PC-3 (cell line): ENCODE measurements at regions not wholly inside any gene's neighbourhood (a gene's known extent, or its start where the extent isn't known, plus 50 kb on each side); places are given as distances from the start of the nearest gene placed in this dataset.

Source experiments
- ATAC-seq: fragments of 200-7000 bp; cut with Tn5 transposase; 2 replicates; pipeline ENCODE4 v1.9.1; 2020; ENCODE audit warnings: mild to moderate bottlenecking, moderate library complexity
- BruUV-seq: library from RNA; stranded (reverse); fragments of 400-500 nt; replicated peaks from 2 replicates; lab custom pipeline; 2021; lab: Mats Ljungman, UMichigan
- CTCF ChIA-PET: fragments of 300-600 bp; sonication (Branson Sonifier 250); formaldehyde crosslinking; loops from one replicate; lab custom pipeline; 2022; ENCODE audit warnings: antibody characterized with exemption; lab: Charles Lee
- POLR2A ChIA-PET: fragments of 300-600 bp; sonication (Branson Sonifier 250); formaldehyde crosslinking; loops from one replicate; lab custom pipeline; 2022; ENCODE audit warnings: antibody characterized with exemption; ENCODE audit not compliant: unreplicated experiment; lab: Charles Lee
- DNase-seq: peaks from one replicate; pipeline ENCODE4 v3.0.0-alpha.2; 2015
- H2AFZ ChIP-seq: fragments of 300-600 bp; sonication (generic); 2 replicates; pipeline ENCODE4 v1.6.0; 2016; ENCODE audit warnings: antibody characterized with exemption, low read length
- H3F3A ChIP-seq: fragments of 300-600 bp; sonication (generic); one replicate; pipeline ENCODE4 v1.6.0; 2017; ENCODE audit warnings: antibody characterized with exemption, low read length, control low read depth, mild to moderate bottlenecking; ENCODE audit not compliant: unreplicated experiment
- H3K27ac ChIP-seq: fragments of 300-600 bp; sonication (generic); 2 replicates; pipeline ENCODE4 v1.5.1; 2016; ENCODE audit warnings: mild to moderate bottlenecking, low read length
- H3K27me3 ChIP-seq: fragments of 300-600 bp; sonication (generic); 2 replicates; pipeline ENCODE4 v1.6.1; 2016; ENCODE audit warnings: low read length, mixed read lengths
- H3K36me3 ChIP-seq: fragments of 300-600 bp; sonication (generic); 2 replicates; pipeline ENCODE4 v1.6.1; 2016; ENCODE audit warnings: low read depth, mixed run types, low read length, mixed read lengths
- H3K4me1 ChIP-seq: fragments of 300-600 bp; sonication (generic); 2 replicates; pipeline ENCODE4 v1.5.1; 2016; ENCODE audit warnings: low read length; ENCODE audit not compliant: insufficient read depth
- H3K4me2 ChIP-seq: fragments of 300-600 bp; sonication (generic); 2 replicates; pipeline ENCODE4 v1.6.0; 2016; ENCODE audit warnings: low read length
- H3K4me3 ChIP-seq: fragments of 300-600 bp; sonication (generic); 2 replicates; pipeline ENCODE4 v1.5.1; 2016; ENCODE audit warnings: mild to moderate bottlenecking, low read length, mixed read lengths
- H3K79me2 ChIP-seq: fragments of 300-600 bp; sonication (generic); 2 replicates; pipeline ENCODE4 v1.6.1; 2017; ENCODE audit warnings: low read length, mixed read lengths
- H3K9ac ChIP-seq: fragments of 300-600 bp; sonication (generic); 2 replicates; pipeline ENCODE4 v1.6.0; 2016; ENCODE audit warnings: mild to moderate bottlenecking, low read length
- H3K9me2 ChIP-seq: fragments of 300-600 bp; sonication (generic); replicated peaks from 2 replicates; pipeline ENCODE4 v1.6.1; 2016; ENCODE audit warnings: mixed run types, low read length, mixed read lengths
- H3K9me3 ChIP-seq: fragments of 300-600 bp; sonication (generic); 2 replicates; pipeline ENCODE4 v1.6.1; 2016; ENCODE audit warnings: low read length, mixed read lengths
- H4K20me1 ChIP-seq: fragments of 300-600 bp; sonication (generic); 2 replicates; pipeline ENCODE4 v1.6.1; 2016; ENCODE audit warnings: low read length, mixed read lengths
- CTCF ChIP-seq: fragments of 300-600 bp; sonication (generic); conservative IDR thresholded peaks from 2 replicates; pipeline ENCODE4 v1.5.1; 2017; ENCODE audit warnings: antibody characterized with exemption, low read depth, mild to moderate bottlenecking, low read length
- EZH2 ChIP-seq: fragments of 300-600 bp; sonication (generic); IDR thresholded peaks from one replicate; pipeline ENCODE4 v1.6.1; 2017; ENCODE audit warnings: antibody characterized with exemption, mild to moderate bottlenecking, low read length; ENCODE audit not compliant: unreplicated experiment
- EZH2phosphoT487 ChIP-seq: fragments of 300-600 bp; sonication (generic); IDR thresholded peaks from 2 replicates; pipeline ENCODE4 v1.6.1; 2018; ENCODE audit warnings: mild to moderate bottlenecking, antibody characterized with exemption, low read length, borderline replicate concordance
- intact Hi-C: fragments of 100-400 bp; cut with micrococcal nuclease; formaldehyde crosslinking; loops from 2 replicates; pipeline ENCODE4 v1.9.0; 2023

- ATAC-seq = no peak
These were observed 140.8 kb upstream of the PZP start for GRCh38 chr12:9348906-9349518.

GRCh38 chr12:9347328-9348127 lies 139.3 kb upstream of the PZP start:
- Histone ChIP-seq H3K27ac (no peak overlapping the region), H3K9ac (no peak overlapping the region), H3K36me3 (no peaks in the 10 kb centered on the region), H3K79me2 (no peaks in the 10 kb centered on the region), H3F3A (no peaks in the 10 kb centered on the region), H4K20me1 (no peaks in the 10 kb centered on the region), H3K27me3 (0 out of 2 replicates have a peak, but pooled peaks cover 5% of the 10 kb centered on the region), H3K9me2 (no peaks in the 10 kb centered on the region), H2AFZ (no peak overlapping the region), H3K9me3 (no peaks in the 10 kb centered on the region), H3K4me2 (no peak overlapping the region), H3K4me3 (no peak overlapping the region), H3K4me1 (no peaks in the 10 kb centered on the region)
- POLR2A ChIA-PET = no interaction called here
- ATAC-seq = no peak
- BruUV-seq = no TSS peak
- TF ChIP-seq CTCF (no peak), EZH2 (no peak), EZH2phosphoT487 (no peak)
- CTCF ChIA-PET = no interaction called here
- no peak for DNase-seq
- intact Hi-C loops = no loop called here

More at GRCh38 chr12:9348906-9349518, 140.8 kb upstream of the PZP start:
- Histone ChIP-seq H3K9ac (no peak overlapping the region), H3K9me3 (peaks cover 6% of the 10 kb centered on the region; the same call in 1 of the 2 replicates), H3K9me2 (no peaks in the 10 kb centered on the region), H3K27ac (no peak overlapping the region), H3K4me1 (no peaks in the 10 kb centered on the region), H4K20me1 (no peaks in the 10 kb centered on the region), H3F3A (no peaks in the 10 kb centered on the region), H2AFZ (no peak overlapping the region), H3K4me3 (no peak overlapping the region), H3K36me3 (no peaks in the 10 kb centered on the region), H3K27me3 (no peaks in the 10 kb centered on the region), H3K4me2 (no peak overlapping the region), H3K79me2 (no peaks in the 10 kb centered on the region)
- intact Hi-C loops = no loop called here
- ChIA-PET CTCF (no interaction called here), POLR2A (no interaction called here)
- no peak for TF ChIP-seq EZH2
- no peak for TF ChIP-seq CTCF
- no peak for DNase-seq
- BruUV-seq = no TSS peak

- H3K9me2 ChIP-seq = no peaks in the 10 kb centered on the region
- no peak overlapping the region for H3K9ac ChIP-seq
- H3K4me1 ChIP-seq = no peaks in the 10 kb centered on the region
- no peaks in the 10 kb centered on the region for H3K79me2 ChIP-seq
- 0 out of 2 replicates have a peak, but pooled peaks cover 5% of the 10 kb centered on the region for H3K27me3 ChIP-seq
- BruUV-seq = no TSS peak
- no peak for ATAC-seq
- no peaks in the 10 kb centered on the region for H4K20me1 ChIP-seq
- no peak overlapping the region for H2AFZ ChIP-seq
- H3K27ac ChIP-seq = no peak overlapping the region
- H3K36me3 ChIP-seq = no peaks in the 10 kb centered on the region
- no peaks in the 10 kb centered on the region for H3F3A ChIP-seq
- H3K4me2 ChIP-seq = no peak overlapping the region
- H3K9me3 ChIP-seq = no peaks in the 10 kb centered on the region
- intact Hi-C loops = no loop called here
- ChIA-PET CTCF (interaction anchor here (1.3 kb wide), 1 partner anchor 15 kb away, joined by 3 read pairs; no protein-coding TSS in a partner anchor), POLR2A (no interaction called here)
- no peak overlapping the region for H3K4me3 ChIP-seq
- no peak for DNase-seq
- no peak for TF ChIP-seq CTCF
- TF ChIP-seq EZH2 = no peak
- no peak for TF ChIP-seq EZH2phosphoT487
These were observed 138.7 kb upstream of the PZP start for GRCh38 chr12:9346866-9347327.
